ENCODE measurements at regions not wholly inside any gene's neighbourhood (a gene's known extent, or its start where the extent isn't known, plus 50 kb on each side); places are given as distances from the start of the nearest gene placed in this dataset.

DNA sequence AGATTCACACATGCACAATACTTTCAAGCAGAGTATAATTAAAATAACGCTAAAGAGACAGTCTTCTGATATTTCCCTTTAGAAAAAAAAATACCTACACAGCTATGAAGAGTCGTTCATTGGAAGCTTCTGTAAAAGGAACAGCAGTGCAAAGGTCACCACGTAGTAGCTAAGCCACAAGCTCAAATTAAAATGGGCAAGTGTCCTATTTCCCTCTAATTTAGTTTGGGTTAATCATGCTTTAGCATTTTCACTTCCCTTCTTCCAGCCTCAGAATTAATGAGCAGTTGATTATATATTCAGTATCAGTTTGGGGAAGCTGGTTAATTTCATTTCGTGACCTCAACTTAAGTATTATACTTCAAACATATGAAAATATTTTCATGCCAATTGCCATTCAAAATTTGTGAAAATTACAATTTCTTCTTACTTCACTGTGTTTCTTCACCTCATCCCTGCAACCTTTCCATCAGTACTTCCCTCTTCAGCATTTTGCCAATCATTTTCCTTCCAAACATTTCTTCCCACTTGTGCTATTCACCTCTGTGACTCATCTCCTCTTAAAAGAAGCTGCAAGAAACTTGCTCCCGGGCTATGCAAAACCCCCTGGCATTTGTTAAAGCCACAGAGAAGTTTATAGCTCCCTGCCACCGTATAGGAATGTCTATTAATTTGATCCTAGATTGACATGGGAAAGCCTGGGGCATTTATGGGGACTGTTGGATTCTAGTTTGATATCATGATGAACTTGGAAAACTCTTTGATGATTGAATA is 83.0 kb downstream of the DMRTA1 start:
- no peaks in the 10 kb centered on the region for H3K9me3 ChIP-seq
- no peaks in the 10 kb centered on the region for H3K27me3 ChIP-seq (replicated peaks; ENCODE audit: insufficient read depth)
- H3K4me1 ChIP-seq (ENCODE audit: control insufficient read depth in 1 of 2, low read depth in 2 of 2): no peaks in the 10 kb centered on the region
- H3K27ac ChIP-seq: no peak overlapping the region
- no peak for DNase-seq (ENCODE audit: low spot score)
- no peak overlapping the region for H3K4me3 ChIP-seq
- H3K36me3 ChIP-seq: no peaks in the 10 kb centered on the region
- ATAC-seq (ENCODE audit: insufficient number of reproducible peaks, low FRiP score, low read depth): no peak
- TF ChIP-seq CTCF (IDR thresholded peaks at IDR 0.05): no peak

GRCh38 chr9:22535780-22536179 is 89.2 kb downstream of the DMRTA1 start:
- H3K4me3 ChIP-seq: no peak overlapping the region
- no peak for ATAC-seq (ENCODE audit: insufficient number of reproducible peaks, low FRiP score, low read depth)
- H3K27ac ChIP-seq: no peak overlapping the region
- H3K4me1 ChIP-seq (ENCODE audit: control insufficient read depth in 1 of 2, low read depth in 2 of 2): no peaks in the 10 kb centered on the region
- no peak for TF ChIP-seq CTCF (IDR thresholded peaks at IDR 0.05)
- no peaks in the 10 kb centered on the region for H3K36me3 ChIP-seq
- no peaks in the 10 kb centered on the region for H3K27me3 ChIP-seq (replicated peaks; ENCODE audit: insufficient read depth)
- no peak for DNase-seq (ENCODE audit: low spot score)
- no peaks in the 10 kb centered on the region for H3K9me3 ChIP-seq

- no peak for TF ChIP-seq CTCF (IDR thresholded peaks at IDR 0.05)
- no peak for ATAC-seq (ENCODE audit: insufficient number of reproducible peaks, low FRiP score, low read depth)
- H3K9me3 ChIP-seq: no peaks in the 10 kb centered on the region
These were observed 91.1 kb downstream of the DMRTA1 start for GRCh38 chr9:22537721-22538120.

DNA sequence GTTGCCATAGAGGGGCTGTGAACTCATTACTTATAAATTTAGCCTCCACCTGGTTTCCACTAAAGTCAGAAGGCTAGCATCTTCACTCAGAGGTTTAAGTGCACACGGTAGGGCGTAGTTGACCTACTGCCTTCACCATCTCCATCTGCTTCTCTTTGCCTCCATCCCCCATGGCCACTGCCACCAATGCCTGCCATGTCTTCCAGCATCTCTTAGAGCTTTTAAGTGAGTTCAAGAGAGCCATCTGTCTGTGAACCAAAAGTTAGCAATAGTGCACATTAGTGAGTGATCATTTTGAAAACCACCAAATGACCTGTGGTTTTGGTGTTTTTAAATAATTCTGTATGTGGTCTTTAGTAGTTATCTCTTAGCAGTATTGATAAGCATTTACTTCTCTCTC is 102.0 kb downstream of the DMRTA1 start:
- ATAC-seq (ENCODE audit: insufficient number of reproducible peaks, low FRiP score, low read depth): no peak
- no peak for TF ChIP-seq CTCF (IDR thresholded peaks at IDR 0.05)

More at GRCh38 chr9:22537721-22538120, 91.1 kb downstream of the DMRTA1 start:
- H3K27ac ChIP-seq: no peak overlapping the region
- no peaks in the 10 kb centered on the region for H3K27me3 ChIP-seq (replicated peaks; ENCODE audit: insufficient read depth)
- H3K4me3 ChIP-seq: no peak overlapping the region
- DNase-seq (ENCODE audit: low spot score): no peak
- no peaks in the 10 kb centered on the region for H3K4me1 ChIP-seq (ENCODE audit: control insufficient read depth in 1 of 2, low read depth in 2 of 2)
- H3K36me3 ChIP-seq: no peaks in the 10 kb centered on the region

DNA sequence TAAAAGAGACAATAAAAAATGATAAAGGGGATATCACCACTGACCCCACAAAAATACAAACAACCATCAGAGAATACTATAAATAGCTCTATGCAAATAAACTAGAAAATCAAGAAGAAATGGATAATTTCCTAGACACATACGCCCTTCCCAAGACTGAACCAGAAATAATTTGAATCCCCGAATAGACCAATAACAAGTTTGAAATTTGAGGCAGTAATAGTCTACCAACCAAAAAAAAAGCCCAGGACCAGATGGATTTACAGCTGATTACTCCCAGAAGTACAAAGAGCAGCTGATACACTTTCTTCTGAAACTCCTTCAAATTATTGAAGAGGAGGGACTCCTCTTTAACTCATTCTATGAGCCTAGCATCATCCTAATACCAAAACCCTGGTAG is 128.1 kb downstream of the DMRTA1 start:
- DNase-seq (ENCODE audit: low spot score) (no peak), ATAC-seq (ENCODE audit: insufficient number of reproducible peaks, low FRiP score, low read depth) (no peak)
- Histone ChIP-seq H3K27ac (no peak overlapping the region), H3K9me3 (no peaks in the 10 kb centered on the region), H3K27me3 (replicated peaks; ENCODE audit: insufficient read depth) (no peaks in the 10 kb centered on the region), H3K36me3 (no peaks in the 10 kb centered on the region), H3K4me3 (no peak overlapping the region), H3K4me1 (ENCODE audit: control insufficient read depth in 1 of 2, low read depth in 2 of 2) (no peaks in the 10 kb centered on the region)
- TF ChIP-seq CTCF (IDR thresholded peaks at IDR 0.05): no peak

More for the DNA sequence above, 102.0 kb downstream of the DMRTA1 start:
- H3K4me1 ChIP-seq (ENCODE audit: control insufficient read depth in 1 of 2, low read depth in 2 of 2): no peaks in the 10 kb centered on the region
- H3K27me3 ChIP-seq (replicated peaks; ENCODE audit: insufficient read depth): no peaks in the 10 kb centered on the region
- DNase-seq (ENCODE audit: low spot score): no peak
- H3K4me3 ChIP-seq: no peak overlapping the region
- no peaks in the 10 kb centered on the region for H3K9me3 ChIP-seq
- no peaks in the 10 kb centered on the region for H3K36me3 ChIP-seq
- H3K27ac ChIP-seq: no peak overlapping the region

Measured in thoracic aorta (tissue), 2 donors.